Mesothelial cell of epicardium (in vitro differentiated cells): ENCODE measurements at regions not wholly inside any gene's neighbourhood (a gene's known extent, or its start where the extent isn't known, plus 50 kb on each side); places are given as distances from the start of the nearest gene placed in this dataset.

Experiments
- DNase-seq, 2 experiments: peaks; one replicate each; pipeline ENCODE4 v3.0.0; 2021; ENCODE audit warnings: low spot score in 2 of 2; ENCODE audit not compliant: unreplicated experiment in 2 of 2
- H3K27ac Mint-ChIP-seq: 2 replicates; pipeline ENCODE4 v1.8.0; 2021; ENCODE audit warnings: mixed read lengths
- H3K27me3 Mint-ChIP-seq: 2 replicates; pipeline ENCODE4 v1.8.0; 2021; ENCODE audit warnings: low read depth, mixed read lengths
- H3K36me3 Mint-ChIP-seq: 2 replicates; pipeline ENCODE4 v1.8.0; 2021; ENCODE audit warnings: mixed read lengths
- H3K4me1 Mint-ChIP-seq: 2 replicates; pipeline ENCODE4 v1.8.0; 2021; ENCODE audit warnings: mixed read lengths
- H3K4me3 Mint-ChIP-seq: 2 replicates; pipeline ENCODE4 v1.8.0; 2021; ENCODE audit warnings: mild to moderate bottlenecking, moderate library complexity, mixed read lengths
- H3K9me3 Mint-ChIP-seq: 2 replicates; pipeline ENCODE4 v1.8.0; 2021; ENCODE audit warnings: mixed read lengths
- TF ChIP-seq, protein P1 (sequence below): fragments of 200-600 bp; sonication (generic); IDR thresholded peaks from one replicate; pipeline ENCODE4 v1.5.0; 2021; ENCODE audit warnings: antibody characterized with exemption; ENCODE audit not compliant: unreplicated experiment

GRCh38 chr7:46253520-46253919 lies 332.4 kb upstream of the IGFBP3 start:
- no peaks in the 10 kb centered on the region for H3K27me3 Mint-ChIP-seq
- H3K4me1 Mint-ChIP-seq: peaks cover 18% of the 10 kb centered on the region
- TF ChIP-seq, protein P1, sequence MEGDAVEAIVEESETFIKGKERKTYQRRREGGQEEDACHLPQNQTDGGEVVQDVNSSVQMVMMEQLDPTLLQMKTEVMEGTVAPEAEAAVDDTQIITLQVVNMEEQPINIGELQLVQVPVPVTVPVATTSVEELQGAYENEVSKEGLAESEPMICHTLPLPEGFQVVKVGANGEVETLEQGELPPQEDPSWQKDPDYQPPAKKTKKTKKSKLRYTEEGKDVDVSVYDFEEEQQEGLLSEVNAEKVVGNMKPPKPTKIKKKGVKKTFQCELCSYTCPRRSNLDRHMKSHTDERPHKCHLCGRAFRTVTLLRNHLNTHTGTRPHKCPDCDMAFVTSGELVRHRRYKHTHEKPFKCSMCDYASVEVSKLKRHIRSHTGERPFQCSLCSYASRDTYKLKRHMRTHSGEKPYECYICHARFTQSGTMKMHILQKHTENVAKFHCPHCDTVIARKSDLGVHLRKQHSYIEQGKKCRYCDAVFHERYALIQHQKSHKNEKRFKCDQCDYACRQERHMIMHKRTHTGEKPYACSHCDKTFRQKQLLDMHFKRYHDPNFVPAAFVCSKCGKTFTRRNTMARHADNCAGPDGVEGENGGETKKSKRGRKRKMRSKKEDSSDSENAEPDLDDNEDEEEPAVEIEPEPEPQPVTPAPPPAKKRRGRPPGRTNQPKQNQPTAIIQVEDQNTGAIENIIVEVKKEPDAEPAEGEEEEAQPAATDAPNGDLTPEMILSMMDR: no peak
- no peak overlapping the region for H3K4me3 Mint-ChIP-seq
- H3K9me3 Mint-ChIP-seq: peaks cover 52% of the 10 kb centered on the region
- peak overlapping the region; percentile 13 for H3K27ac Mint-ChIP-seq
- peaks cover 21% of the 10 kb centered on the region for H3K36me3 Mint-ChIP-seq
- DNase-seq: no peak

- H3K4me3 Mint-ChIP-seq: no peak overlapping the region
- H3K9me3 Mint-ChIP-seq: peaks cover 27% of the 10 kb centered on the region
- DNase-seq: no peak
- H3K4me1 Mint-ChIP-seq: peaks cover 17% of the 10 kb centered on the region
- TF ChIP-seq, protein P1: no peak
- H3K27ac Mint-ChIP-seq: peak overlapping the region; percentile 10
- peaks cover 10% of the 10 kb centered on the region for H3K36me3 Mint-ChIP-seq
- H3K27me3 Mint-ChIP-seq: no peaks in the 10 kb centered on the region
Observed at GRCh38 chr7:46247664-46248063, 326.6 kb upstream of the IGFBP3 start.

GRCh38 chr7:46245586-46246111 lies 324.6 kb upstream of the IGFBP3 start:
- peaks cover 17% of the 10 kb centered on the region for H3K4me1 Mint-ChIP-seq
- no peak for DNase-seq
- H3K4me3 Mint-ChIP-seq: no peak overlapping the region
- TF ChIP-seq, protein P1: no peak
- H3K36me3 Mint-ChIP-seq: peaks cover 10% of the 10 kb centered on the region
- no peak overlapping the region for H3K27ac Mint-ChIP-seq
- H3K9me3 Mint-ChIP-seq: peaks cover 17% of the 10 kb centered on the region
- no peaks in the 10 kb centered on the region for H3K27me3 Mint-ChIP-seq

DNA sequence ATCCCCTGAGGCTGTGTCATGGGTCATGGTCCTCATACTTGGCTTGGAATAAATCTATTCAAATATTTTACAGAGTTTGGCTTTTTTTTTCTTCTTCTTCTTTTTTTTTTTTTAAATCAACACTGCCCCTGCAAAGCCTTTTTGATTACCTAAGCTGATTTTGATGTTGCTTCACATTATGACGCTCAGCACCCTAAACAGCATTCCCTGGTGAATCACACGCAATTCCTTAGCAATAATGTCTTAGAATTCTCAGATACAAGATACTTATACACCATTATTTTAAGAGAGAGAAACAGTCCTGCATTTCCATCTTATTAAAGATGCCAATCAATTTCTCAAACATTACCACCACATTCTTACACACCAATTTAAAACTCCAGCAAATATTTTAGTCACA lies 323.7 kb upstream of the IGFBP3 start:
- Mint-ChIP-seq H3K4me3 (no peak overlapping the region), H3K27me3 (no peaks in the 10 kb centered on the region), H3K36me3 (peaks cover 10% of the 10 kb centered on the region), H3K9me3 (peaks cover 20% of the 10 kb centered on the region), H3K27ac (no peak overlapping the region), H3K4me1 (peaks cover 17% of the 10 kb centered on the region)
- DNase-seq: no peak
- TF ChIP-seq, protein P1: no peak

GRCh38 chr7:46243406-46243805 lies 322.3 kb upstream of the IGFBP3 start:
- H3K27ac Mint-ChIP-seq: no peak overlapping the region
- peaks cover 17% of the 10 kb centered on the region for H3K4me1 Mint-ChIP-seq
- peaks cover 14% of the 10 kb centered on the region for H3K9me3 Mint-ChIP-seq
- H3K4me3 Mint-ChIP-seq: no peak overlapping the region
- H3K27me3 Mint-ChIP-seq: no peaks in the 10 kb centered on the region
- TF ChIP-seq, protein P1: no peak
- H3K36me3 Mint-ChIP-seq: peaks cover 10% of the 10 kb centered on the region
- no peak for DNase-seq

GRCh38 chr7:46239846-46240245 lies 318.8 kb upstream of the IGFBP3 start:
- Mint-ChIP-seq H3K27ac (no peak overlapping the region), H3K4me1 (peaks cover 16% of the 10 kb centered on the region), H3K4me3 (no peak overlapping the region), H3K27me3 (no peaks in the 10 kb centered on the region), H3K9me3 (peaks cover 14% of the 10 kb centered on the region), H3K36me3 (peaks cover 10% of the 10 kb centered on the region)
- TF ChIP-seq, protein P1: no peak
- no peak for DNase-seq
